ENCODE measurements at regions not wholly inside any gene's neighbourhood (a gene's known extent, or its start where the extent isn't known, plus 50 kb on each side); places are given as distances from the start of the nearest gene placed in this dataset.

DNA sequence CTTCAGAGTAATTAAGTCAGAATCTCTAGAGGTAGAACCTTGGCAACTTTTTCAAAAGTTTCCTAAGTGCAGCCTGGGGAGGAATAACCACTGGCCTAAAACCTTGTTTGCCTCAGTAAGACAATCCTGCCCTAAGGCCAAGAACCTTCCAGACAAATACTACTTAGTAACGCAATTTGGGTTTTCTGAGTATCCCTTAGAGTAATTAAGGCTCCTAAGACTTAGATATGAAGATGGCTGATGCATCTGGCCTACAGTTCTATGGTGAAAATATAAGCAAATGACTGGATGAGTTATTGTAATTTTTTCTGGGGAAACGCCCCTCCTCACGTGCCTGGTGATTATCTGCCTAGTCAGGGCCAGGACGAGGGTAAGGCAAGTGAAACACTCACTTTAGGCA is 95.7 kb upstream of the DLX2 start:
- TF ChIP-seq, protein P1, sequence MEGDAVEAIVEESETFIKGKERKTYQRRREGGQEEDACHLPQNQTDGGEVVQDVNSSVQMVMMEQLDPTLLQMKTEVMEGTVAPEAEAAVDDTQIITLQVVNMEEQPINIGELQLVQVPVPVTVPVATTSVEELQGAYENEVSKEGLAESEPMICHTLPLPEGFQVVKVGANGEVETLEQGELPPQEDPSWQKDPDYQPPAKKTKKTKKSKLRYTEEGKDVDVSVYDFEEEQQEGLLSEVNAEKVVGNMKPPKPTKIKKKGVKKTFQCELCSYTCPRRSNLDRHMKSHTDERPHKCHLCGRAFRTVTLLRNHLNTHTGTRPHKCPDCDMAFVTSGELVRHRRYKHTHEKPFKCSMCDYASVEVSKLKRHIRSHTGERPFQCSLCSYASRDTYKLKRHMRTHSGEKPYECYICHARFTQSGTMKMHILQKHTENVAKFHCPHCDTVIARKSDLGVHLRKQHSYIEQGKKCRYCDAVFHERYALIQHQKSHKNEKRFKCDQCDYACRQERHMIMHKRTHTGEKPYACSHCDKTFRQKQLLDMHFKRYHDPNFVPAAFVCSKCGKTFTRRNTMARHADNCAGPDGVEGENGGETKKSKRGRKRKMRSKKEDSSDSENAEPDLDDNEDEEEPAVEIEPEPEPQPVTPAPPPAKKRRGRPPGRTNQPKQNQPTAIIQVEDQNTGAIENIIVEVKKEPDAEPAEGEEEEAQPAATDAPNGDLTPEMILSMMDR (IDR thresholded peaks at IDR 0.05; ENCODE audit: control insufficient read depth, insufficient read depth, low read depth, low read length, missing control alignments), result no peak
- H3K4me3 ChIP-seq (ENCODE audit: control insufficient read depth, low read depth, low read length), result no peak overlapping the region

DNA sequence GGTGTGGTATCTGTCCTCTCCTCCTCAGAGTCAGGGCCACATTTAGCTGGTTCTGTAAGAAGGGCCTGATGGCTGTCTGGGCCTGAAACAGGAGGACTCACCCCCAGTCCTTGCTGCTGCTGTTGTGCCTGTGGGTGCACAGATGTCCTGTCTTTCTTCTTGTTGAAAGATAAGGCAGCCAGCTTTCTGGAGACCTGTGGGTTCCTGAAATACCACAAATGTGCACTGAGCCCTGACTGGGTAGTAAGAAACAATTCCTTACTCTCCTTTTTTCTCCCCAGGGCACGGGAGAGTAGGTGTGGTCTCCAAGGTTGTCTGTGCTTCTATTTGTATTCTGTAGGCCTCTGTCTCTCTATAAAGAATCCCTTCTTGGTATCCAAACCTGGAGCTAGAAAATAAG is 96.2 kb upstream of the DLX2 start:
- TF ChIP-seq, protein P1 (IDR thresholded peaks at IDR 0.05; ENCODE audit: control insufficient read depth, insufficient read depth, low read depth, low read length, missing control alignments), result no peak
- no peak for DNase-seq (ENCODE audit: low read depth)
- H3K4me3 ChIP-seq (ENCODE audit: control insufficient read depth, low read depth, low read length), result no peak overlapping the region

More for the DNA sequence above, 95.7 kb upstream of the DLX2 start:
- no peak for DNase-seq (ENCODE audit: low read depth)

DNA sequence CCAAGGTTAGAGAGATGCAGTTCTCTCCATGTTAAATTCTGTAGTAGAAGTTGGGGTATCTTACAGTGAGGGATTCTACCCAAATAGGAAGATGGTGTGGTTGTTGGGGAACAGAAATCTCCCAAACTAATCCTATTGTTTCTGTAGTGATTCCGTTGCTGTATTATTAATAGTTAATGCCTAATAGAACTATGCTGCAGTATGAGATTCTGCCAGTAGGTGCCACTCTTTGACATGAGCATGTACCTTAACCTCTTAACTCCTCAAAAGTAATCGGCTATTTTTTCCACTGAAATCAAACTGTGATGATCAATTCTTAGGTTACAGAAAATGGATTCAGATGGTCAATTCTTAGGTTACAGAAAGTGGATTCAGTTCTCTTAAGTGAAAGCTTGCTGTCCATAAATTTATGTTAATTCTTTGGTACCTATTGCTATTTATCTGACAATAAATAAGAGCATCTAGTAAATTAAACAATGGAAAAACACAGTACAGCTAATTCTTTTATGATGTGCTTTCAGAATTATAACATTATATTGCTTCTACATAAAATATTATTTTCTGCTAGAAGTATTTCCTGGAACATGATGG is 97.9 kb upstream of the DLX2 start:
- TF ChIP-seq, protein P1 (IDR thresholded peaks at IDR 0.05; ENCODE audit: control insufficient read depth, insufficient read depth, low read depth, low read length, missing control alignments), result peak; percentile 56
- H3K4me3 ChIP-seq (ENCODE audit: control insufficient read depth, low read depth, low read length), result no peak overlapping the region
- DNase-seq (ENCODE audit: low read depth), result no peak

DNA sequence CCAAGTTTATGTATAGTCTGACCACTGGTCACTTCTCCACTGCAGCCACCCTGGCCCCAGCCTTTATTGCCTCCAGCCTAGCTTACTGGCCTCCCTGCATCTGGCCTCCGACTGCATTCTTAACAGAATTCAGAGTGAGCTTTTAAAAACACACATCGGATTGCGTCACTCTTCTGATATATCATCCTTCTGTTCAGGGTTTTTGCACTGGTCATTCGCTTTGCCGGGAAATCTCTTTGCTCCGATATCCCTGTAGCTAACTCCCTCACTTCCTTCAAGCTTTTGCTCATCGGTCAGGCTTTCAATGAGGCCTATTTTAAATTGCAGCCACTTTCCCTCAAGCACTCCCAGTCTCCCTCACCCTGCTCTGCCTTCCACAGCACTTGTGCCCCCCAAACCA is 101.6 kb upstream of the DLX2 start:
- TF ChIP-seq, protein P1 (IDR thresholded peaks at IDR 0.05; ENCODE audit: control insufficient read depth, insufficient read depth, low read depth, low read length, missing control alignments), result no peak
- no peak overlapping the region for H3K4me3 ChIP-seq (ENCODE audit: control insufficient read depth, low read depth, low read length)
- DNase-seq (ENCODE audit: low read depth), result no peak

DNA sequence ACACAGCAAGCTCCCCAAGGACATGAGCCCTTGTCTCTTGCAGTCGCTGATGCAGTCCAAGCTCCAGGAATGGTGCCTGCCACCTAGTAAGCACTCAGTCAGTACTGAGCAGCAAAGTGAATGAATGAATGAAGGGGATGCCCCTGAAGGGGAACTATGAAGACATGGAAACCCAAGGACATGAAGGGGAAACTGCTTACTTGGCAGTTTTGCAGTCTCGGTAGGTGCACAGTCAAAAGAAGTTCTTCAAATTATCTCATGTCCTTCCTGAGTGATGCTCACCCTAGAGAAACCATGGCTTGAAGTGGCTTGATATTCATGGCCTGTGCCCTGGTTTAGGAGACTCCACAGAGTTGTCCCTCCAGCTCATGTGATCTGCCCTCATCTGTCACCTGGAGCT is 102.1 kb upstream of the DLX2 start:
- TF ChIP-seq, protein P1 (IDR thresholded peaks at IDR 0.05; ENCODE audit: control insufficient read depth, insufficient read depth, low read depth, low read length, missing control alignments), result no peak

DNA sequence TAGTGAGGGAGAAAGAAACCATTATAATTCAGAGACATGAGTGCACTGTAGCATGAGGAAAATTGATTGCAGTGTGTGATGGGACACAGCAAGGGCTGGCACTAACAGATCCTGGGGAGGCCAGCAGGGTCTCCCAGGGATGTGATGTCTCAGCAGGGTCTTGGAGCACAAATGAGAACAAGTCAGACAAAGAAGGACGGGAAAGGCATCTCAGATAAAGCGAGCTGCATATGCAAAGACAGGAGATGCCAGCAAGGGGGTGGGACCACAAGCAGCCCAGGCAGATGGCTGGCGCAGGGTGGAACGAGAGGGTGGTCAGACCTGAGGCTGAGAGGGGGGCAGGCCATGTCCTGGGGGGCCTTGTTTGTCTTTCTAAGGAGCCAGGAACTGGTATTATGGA is 102.6 kb upstream of the DLX2 start:
- TF ChIP-seq, protein P1 (IDR thresholded peaks at IDR 0.05; ENCODE audit: control insufficient read depth, insufficient read depth, low read depth, low read length, missing control alignments), result no peak
- no peak for DNase-seq (ENCODE audit: low read depth)
- no peak overlapping the region for H3K4me3 ChIP-seq (ENCODE audit: control insufficient read depth, low read depth, low read length)

More for the DNA sequence above, 102.1 kb upstream of the DLX2 start:
- no peak for DNase-seq (ENCODE audit: low read depth)
- no peak overlapping the region for H3K4me3 ChIP-seq (ENCODE audit: control insufficient read depth, low read depth, low read length)

DNA sequence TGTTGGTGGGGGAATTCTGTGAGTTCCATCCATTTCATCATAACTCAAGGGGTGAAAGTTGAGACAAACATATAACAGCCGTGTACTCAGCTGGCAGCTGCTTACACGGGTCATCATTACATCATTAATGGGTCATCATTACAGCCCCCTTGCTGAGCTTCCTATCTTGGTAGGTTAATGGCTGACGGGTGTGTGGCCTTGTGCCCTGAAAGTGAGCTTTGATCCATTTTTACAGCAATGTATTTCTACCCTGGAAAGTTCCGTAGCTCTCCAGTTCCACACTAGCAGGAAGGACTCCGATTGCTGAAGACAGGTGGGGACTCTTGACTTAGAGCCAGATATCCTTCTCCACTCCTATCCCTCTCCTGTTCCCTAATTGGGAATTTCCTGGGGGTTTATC is 105.2 kb upstream of the DLX2 start:
- TF ChIP-seq, protein P1 (IDR thresholded peaks at IDR 0.05; ENCODE audit: control insufficient read depth, insufficient read depth, low read depth, low read length, missing control alignments), result no peak
- no peak for DNase-seq (ENCODE audit: low read depth)
- no peak overlapping the region for H3K4me3 ChIP-seq (ENCODE audit: control insufficient read depth, low read depth, low read length)
